K562 (cell line): ENCODE measurements at regions not wholly inside any gene's neighbourhood (a gene's known extent, or its start where the extent isn't known, plus 50 kb on each side); places are given as distances from the start of the nearest gene placed in this dataset.

Experiments used
- ARID1B ChIP-seq: fragments of 450-650 bp; IDR thresholded peaks from 2 replicates; pipeline ENCODE4 v1.6.1; 2016; ENCODE audit warnings: antibody characterized with exemption, mild to moderate bottlenecking, inconsistent platforms
- CBX2 ChIP-seq: fragments of 200-600 bp; sonication (generic); IDR thresholded peaks from one replicate; pipeline ENCODE4 v1.6.1; 2012; ENCODE audit warnings: mild to moderate bottlenecking, low read length, inconsistent platforms; ENCODE audit not compliant: insufficient read depth, poor library complexity, severe bottlenecking
- CHAMP1 ChIP-seq: fragments of 450-650 bp; IDR thresholded peaks from 2 replicates; pipeline ENCODE4 v1.6.1; 2016; ENCODE audit warnings: mild to moderate bottlenecking
- E2F4 ChIP-seq: sonication (generic); formaldehyde crosslinking; IDR thresholded peaks from 2 replicates; pipeline ENCODE4 v1.8.0; 2022; ENCODE audit warnings: mild to moderate bottlenecking, low read depth, missing genetic modification reagents
- FOXJ3 ChIP-seq: sonication (generic); formaldehyde crosslinking; IDR thresholded peaks from 2 replicates; pipeline ENCODE4 v1.4.0; 2020; ENCODE audit warnings: mild to moderate bottlenecking, missing genetic modification reagents
- ILF3 ChIP-seq: fragments of 450-650 bp; IDR thresholded peaks from 2 replicates; pipeline ENCODE4 v1.6.1; 2018; ENCODE audit warnings: antibody characterized with exemption, mild to moderate bottlenecking, moderate library complexity, borderline replicate concordance
- MLX ChIP-seq, 2 experiments: fragments of 450-650 bp in 1 of 2; sonication (generic) in 1 of 2; formaldehyde crosslinking; conservative IDR thresholded peaks; 2 replicates each; pipeline versions ENCODE4 v1.4.0 to v1.8.1; 2020 to 2022; ENCODE audit warnings: mild to moderate bottlenecking in 1 of 2, missing genetic modification reagents in 1 of 2
- RBM34 ChIP-seq: fragments of 200-400 bp; formaldehyde crosslinking; IDR thresholded peaks from 2 replicates; pipeline ENCODE4 v1.6.1; 2018; ENCODE audit warnings: low read length, borderline replicate concordance; ENCODE audit not compliant: insufficient read depth
- RFX5 ChIP-seq: IDR thresholded peaks from 2 replicates; pipeline ENCODE4 v1.6.1; 2011; ENCODE audit warnings: low read depth, mild to moderate bottlenecking, improper control_type of control experiment, low read length
- RNF2 ChIP-seq: sonication (generic); IDR thresholded peaks from 2 replicates; pipeline ENCODE4 v1.6.1; 2016
- TAL1 ChIP-seq: fragments of 450-650 bp; IDR thresholded peaks from 2 replicates; pipeline ENCODE4 v1.6.1; 2016; ENCODE audit warnings: mild to moderate bottlenecking
- UBTF ChIP-seq, 2 experiments: IDR thresholded peaks; 2 replicates each; pipeline ENCODE4 v1.6.1; 2012; ENCODE audit warnings: improper control_type of control experiment in 2 of 2, low read depth in 2 of 2, low read length in 2 of 2, borderline replicate concordance in 1 of 2
- ZBTB11 ChIP-seq, 3 experiments: fragments of 200-800 bp in 1 of 3; fragments of 250-450 bp in 1 of 3; fragments of 450-650 bp in 1 of 3; sonication (Bioruptor Pico) in 1 of 3; sonication (Bioruptor generic) in 1 of 3; formaldehyde crosslinking in 1 of 3; IDR thresholded peaks; 2 replicates each; pipeline versions ENCODE4 v1.6.1 to v1.8.0; 2016 to 2022; ENCODE audit warnings: mild to moderate bottlenecking in 2 of 3, missing genetic modification characterization in 2 of 3, missing compliant biosample characterization in 1 of 3, moderate library complexity in 1 of 3

- TF ChIP-seq ZBTB11 (CRISPR knock-in tag; IDR thresholded peaks at IDR 0.05) (no peak), UBTF (IDR thresholded peaks at IDR 0.05; ENCODE audit: borderline replicate concordance in 1 of 2, low read depth in 2 of 2, low read length in 2 of 2) (peak in 1 of 2 experiments; percentile 58; a peak in 1 of 4 replicates), E2F4 (CRISPR knock-in tag) (no peak), ARID1B (peak; percentile 77), TAL1 (peak; percentile 52; the same call in 1 of the 2 replicates), ILF3 (no peak), RFX5 (no peak), RBM34 (no peak), CHAMP1 (no peak), MLX (CRISPR knock-in tag; conservative IDR thresholded peaks at IDR 0.05) (0 out of 4 replicates have a peak, but pooled peaks of 1 of the 2 experiments have one; percentile 69), FOXJ3 (no peak), CBX2 (no peak), RNF2 (peak; percentile 68)
Observed at GRCh38 chr2:64751286-64752260, 97.9 kb upstream of the SERTAD2 start (continued).
